NT2/D1 (cell line): ENCODE measurements at regions not wholly inside any gene's neighbourhood (a gene's known extent, or its start where the extent isn't known, plus 50 kb on each side); places are given as distances from the start of the nearest gene placed in this dataset.

Experiments
- SUZ12 ChIP-seq: IDR thresholded peaks from 2 replicates; pipeline ENCODE4 v1.6.1; 2011; ENCODE audit not compliant: insufficient read length, insufficient read depth; ENCODE audit errors: extremely low read depth
- YY1 ChIP-seq: IDR thresholded peaks from 2 replicates; pipeline ENCODE4 v1.6.1; 2011; ENCODE audit not compliant: insufficient read length, insufficient read depth
- ZNF274 ChIP-seq: IDR thresholded peaks from 2 replicates; pipeline ENCODE4 v1.6.1; 2011; ENCODE audit warnings: mild to moderate bottlenecking, low read depth, low read length

DNA sequence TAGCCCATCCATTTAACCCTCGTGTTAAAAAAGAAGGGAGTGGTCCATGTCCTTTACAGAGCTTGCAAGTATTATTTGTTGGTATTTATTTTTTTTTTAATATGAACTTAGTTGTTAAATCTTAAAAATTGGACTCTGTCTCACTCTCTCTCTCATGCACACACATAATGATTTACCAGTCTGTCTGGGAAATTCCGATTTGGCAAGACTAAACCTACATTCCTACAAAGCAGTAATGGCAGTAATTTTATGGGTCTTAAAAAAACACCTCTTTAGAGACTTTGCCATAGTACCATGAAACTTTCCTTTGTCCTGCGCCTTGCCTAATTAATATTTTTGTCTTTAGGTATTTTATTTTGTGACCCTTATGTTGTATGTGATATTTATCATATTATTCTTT is 239.5 kb upstream of the PPP1R3A start:
- no peak for TF ChIP-seq ZNF274
- TF ChIP-seq YY1, result no peak
- TF ChIP-seq SUZ12, result no peak
